HG02970 (cell line): ENCODE measurements at regions not wholly inside any gene's neighbourhood (a gene's known extent, or its start where the extent isn't known, plus 50 kb on each side); places are given as distances from the start of the nearest gene placed in this dataset.
"Not testable (repeated sequence)": the region's sequence is repeated elsewhere in the genome, so short reads cannot be mapped to it uniquely, and the experiment has no call there.

Experiments used
- ATAC-seq: cut with Tn5 transposase; IDR thresholded peaks from one replicate; pipeline ENCODE4 v1.9.1; 2021; ENCODE audit warnings: mild to moderate bottlenecking, moderate library complexity, moderate number of reproducible peaks; ENCODE audit not compliant: unreplicated experiment, low FRiP score

GRCh38 chr2:39839261-39839848 is 60.3 kb upstream of the THUMPD2 start:
- ATAC-seq = no peak

- ATAC-seq = no peak
Observed at GRCh38 chr2:39838589-39838988, 59.5 kb upstream of the THUMPD2 start.

DNA sequence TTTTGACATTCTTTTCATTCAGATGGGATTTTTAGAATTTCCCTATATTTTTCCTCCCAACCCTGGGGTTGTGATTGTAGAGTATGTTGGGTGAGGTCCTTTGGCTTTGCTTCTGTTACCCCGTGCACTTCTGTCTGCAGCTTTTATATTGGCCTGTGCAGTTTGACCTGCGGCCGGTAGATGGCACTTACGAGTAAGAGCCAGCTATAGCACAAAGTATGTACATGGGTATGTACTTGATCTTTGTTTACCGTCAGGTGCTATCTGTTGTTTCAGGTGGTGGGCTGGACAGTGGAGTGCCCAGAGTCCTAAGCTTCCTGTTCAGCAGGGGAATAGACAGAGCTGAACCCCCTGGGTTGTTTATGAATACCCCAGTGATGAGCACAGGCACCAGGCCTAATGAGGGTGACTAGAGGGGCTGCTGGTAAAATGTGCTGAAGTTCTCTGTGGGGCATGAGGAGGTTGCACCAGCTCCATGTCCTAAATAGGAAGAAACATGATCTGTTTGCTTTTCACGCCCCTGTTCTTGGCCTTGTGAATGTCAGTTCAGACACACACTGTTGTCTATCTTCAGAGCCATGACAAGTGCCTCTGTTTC is 58.9 kb upstream of the THUMPD2 start:
- ATAC-seq = peak; percentile 84

- ATAC-seq = no peak
Observed at GRCh38 chr2:39836638-39837037, 57.6 kb upstream of the THUMPD2 start.

GRCh38 chr2:39834426-39834825 is 55.4 kb upstream of the THUMPD2 start:
- no peak for ATAC-seq

DNA sequence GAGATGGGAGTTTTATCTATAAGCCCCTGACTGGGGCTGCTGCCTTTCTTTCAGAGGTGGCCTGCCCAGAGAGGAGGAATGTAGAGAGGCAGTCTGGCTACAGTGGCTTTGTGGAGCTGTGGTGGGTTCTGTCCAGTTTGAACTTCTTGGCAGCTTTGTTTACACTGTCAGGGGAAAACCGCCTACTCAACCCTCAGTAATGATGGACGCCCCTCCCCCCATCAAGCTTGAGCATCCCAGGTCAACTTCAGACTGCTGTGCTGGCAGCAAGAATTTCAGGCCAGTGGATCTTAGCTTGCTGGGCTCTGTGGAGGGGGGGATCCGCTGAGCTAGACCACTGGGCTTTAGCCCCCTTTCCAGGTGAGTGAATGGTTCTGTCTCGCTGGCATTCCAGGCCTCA is 51.6 kb upstream of the THUMPD2 start:
- ATAC-seq = not testable (repeated sequence)
